Endothelial cell of umbilical vein (primary cell): ENCODE measurements at regions not wholly inside any gene's neighbourhood (a gene's known extent, or its start where the extent isn't known, plus 50 kb on each side); places are given as distances from the start of the nearest gene placed in this dataset.

Experiments
- BruUV-seq: library from RNA; stranded (reverse); fragments of 400-500 nt; replicated peaks from 2 replicates; lab custom pipeline; 2021; lab: Mats Ljungman, UMichigan
- CTCF ChIA-PET: fragments of 300-600, 350-600 bp; sonication (Branson Sonifier 250); formaldehyde crosslinking; loops from one replicate; lab custom pipeline; 2021; ENCODE audit warnings: antibody characterized with exemption, inconsistent platforms; lab: Charles Lee
- POLR2A ChIA-PET: fragments of 300-600, 350-600 bp; sonication (Branson Sonifier 250); formaldehyde crosslinking; loops from one replicate; lab custom pipeline; 2021; ENCODE audit warnings: antibody characterized with exemption, inconsistent platforms; lab: Charles Lee
- DNase-seq: peaks from one replicate; pipeline ENCODE4 v3.0.0-alpha.2; 2011; ENCODE audit warnings: low read depth, low spot score
- FAIRE-seq: peaks from 2 replicates; lab custom pipeline; 2011; peaks lifted over from hg19 to GRCh38; lab: Jason Lieb, UNC
- H2AFZ ChIP-seq: 2 replicates; pipeline ENCODE4 v1.6.0; 2012; ENCODE audit warnings: low read depth, low read length, control low read depth, inconsistent platforms
- H3K27ac ChIP-seq: 2 replicates; pipeline ENCODE4 v1.5.1; 2011; ENCODE audit warnings: low read depth, mild to moderate bottlenecking, control low read depth, low read length, moderate library complexity; ENCODE audit not compliant: insufficient read depth
- H3K27me3 ChIP-seq, 2 experiments: 2 replicates each; pipeline versions ENCODE4 v1.6.0 to v1.6.1; 2011; ENCODE audit warnings: low read length in 2 of 2, mixed read lengths in 1 of 2; ENCODE audit not compliant: control insufficient read depth in 2 of 2, insufficient read depth in 2 of 2
- H3K36me3 ChIP-seq, 2 experiments: 2 replicates in 1 of 2; 3 replicates in 1 of 2; pipeline ENCODE4 v1.5.1; 2011; ENCODE audit warnings: low read length in 2 of 2, mild to moderate bottlenecking in 1 of 2, moderate library complexity in 1 of 2; ENCODE audit not compliant: control insufficient read depth in 2 of 2, insufficient read depth in 2 of 2; ENCODE audit errors: extremely low read depth in 1 of 2
- H3K4me1 ChIP-seq: 3 replicates; pipeline ENCODE4 v1.5.1; 2011; ENCODE audit warnings: mild to moderate bottlenecking, low read length; ENCODE audit not compliant: control insufficient read depth, insufficient read depth; ENCODE audit errors: extremely low read depth
- H3K4me2 ChIP-seq: 2 replicates; pipeline ENCODE4 v1.6.1; 2011; ENCODE audit warnings: low read length, control low read depth, mixed read lengths; ENCODE audit not compliant: insufficient read depth
- H3K4me3 ChIP-seq, 3 experiments: fragments of 200-600 bp in 1 of 3; sonication (generic), shearing (Covaris generic) in 1 of 3; replicated peaks in 1 of 3; 2 replicates each; pipeline ENCODE4 v1.5.1; 2011 to 2016; ENCODE audit warnings: control low read depth in 3 of 3, low read length in 3 of 3, mild to moderate bottlenecking in 2 of 3, inconsistent platforms in 1 of 3, low read depth in 1 of 3, moderate library complexity in 1 of 3; ENCODE audit not compliant: insufficient read depth in 1 of 3
- H3K79me2 ChIP-seq: 2 replicates; pipeline ENCODE4 v1.6.0; 2012; ENCODE audit warnings: low read length, inconsistent platforms; ENCODE audit not compliant: control insufficient read depth, insufficient read depth
- H3K9ac ChIP-seq: replicated peaks from 2 replicates; pipeline ENCODE3; 2011; ENCODE audit warnings: low read length, control low read depth; ENCODE audit not compliant: insufficient read depth; ENCODE audit errors: extremely low read depth
- H3K9me1 ChIP-seq: replicated peaks from 3 replicates; pipeline ENCODE4 v1.6.0; 2011; ENCODE audit warnings: mild to moderate bottlenecking, low read length; ENCODE audit not compliant: control insufficient read depth, insufficient read depth; ENCODE audit errors: extremely low read depth
- H3K9me3 ChIP-seq: replicated peaks from 2 replicates; pipeline ENCODE4 v1.5.1; 2012; ENCODE audit warnings: low read length, inconsistent platforms; ENCODE audit not compliant: control insufficient read depth, insufficient read depth
- H4K20me1 ChIP-seq: replicated peaks from 2 replicates; pipeline ENCODE3; 2011; ENCODE audit warnings: mild to moderate bottlenecking, low read length; ENCODE audit not compliant: control insufficient read depth, insufficient read depth; ENCODE audit errors: extremely low read depth
- CTCF ChIP-seq, 2 donors: IDR thresholded peaks; 1 replicate in 1 of 2; 2 replicates in 1 of 2; pipeline ENCODE4 v1.5.1; 2011; ENCODE audit warnings: low read length in 2 of 2, mild to moderate bottlenecking in 2 of 2, moderate library complexity in 2 of 2, control low read depth in 1 of 2, inconsistent platforms in 1 of 2, low read depth in 1 of 2; ENCODE audit not compliant: insufficient read depth in 1 of 2; ENCODE audit errors: extremely low read depth in 1 of 2
- EZH2 ChIP-seq: IDR thresholded peaks from 2 replicates; pipeline ENCODE4 v1.6.1; 2012; ENCODE audit warnings: borderline replicate concordance, low read depth, mild to moderate bottlenecking, moderate library complexity, low read length, inconsistent platforms; ENCODE audit not compliant: severe bottlenecking
- FOS ChIP-seq: IDR thresholded peaks from 2 replicates; pipeline ENCODE4 v1.6.1; 2011; ENCODE audit warnings: mild to moderate bottlenecking, low read length, moderate library complexity, borderline replicate concordance; ENCODE audit not compliant: insufficient read depth
- GATA2 ChIP-seq: IDR thresholded peaks from 2 replicates; pipeline ENCODE4 v1.7.0; 2011; ENCODE audit warnings: low read depth, mild to moderate bottlenecking, moderate library complexity, mixed read lengths, low read length; ENCODE audit not compliant: insufficient read length, insufficient read depth
- JUN ChIP-seq: IDR thresholded peaks from 2 replicates; pipeline ENCODE4 v1.6.1; 2011; ENCODE audit warnings: borderline replicate concordance, low read depth; ENCODE audit not compliant: insufficient read length, insufficient read depth
- MAX ChIP-seq: IDR thresholded peaks from 2 replicates; pipeline ENCODE4 v1.6.1; 2011; ENCODE audit not compliant: insufficient read depth, insufficient read length
- MYC ChIP-seq: IDR thresholded peaks from one replicate; pipeline ENCODE4 v1.6.1; 2011; ENCODE audit warnings: mild to moderate bottlenecking, low read depth, low read length
- POLR2A ChIP-seq: IDR thresholded peaks from 2 replicates; pipeline ENCODE4 v1.6.1; 2012; ENCODE audit warnings: low read depth, mild to moderate bottlenecking, control low read depth, low read length
- POLR2AphosphoS5 ChIP-seq: IDR thresholded peaks from 2 replicates; pipeline ENCODE4 v1.6.1; 2012; ENCODE audit warnings: low read depth, mild to moderate bottlenecking, control low read depth, low read length, moderate library complexity; ENCODE audit not compliant: insufficient read depth
- dilution Hi-C: fragments of 300-500 bp; cut with MboI; formaldehyde crosslinking; loops from one replicate; pipeline ENCODE4 v1.15.0; 2019; ENCODE audit warnings: low sequenced_read_pairs; ENCODE audit not compliant: extremely low pct_ligation_motif_present
- intact Hi-C: fragments of 100-400 bp; cut with micrococcal nuclease; formaldehyde crosslinking; loops from one replicate; pipeline ENCODE4 v1.10.0; 2022

- FAIRE-seq (peak; percentile 8), DNase-seq (no peak)
- Histone ChIP-seq H3K9me3 (no peaks in the 10 kb centered on the region), H3K4me2 (no peak overlapping the region), H3K4me1 (no peaks in the 10 kb centered on the region), H3K4me3 (no peak overlapping the region), H3K9ac (no peak overlapping the region), H3K27me3 (no peaks in the 10 kb centered on the region), H2AFZ (no peak overlapping the region), H3K79me2 (no peaks in the 10 kb centered on the region), H3K36me3 (no peaks in the 10 kb centered on the region), H3K9me1 (no peaks in the 10 kb centered on the region), H4K20me1 (no peaks in the 10 kb centered on the region), H3K27ac (no peak overlapping the region)
- dilution Hi-C loops = no loop called here
- intact Hi-C loops = no loop called here
- BruUV-seq = no TSS peak
- POLR2A ChIA-PET = no interaction called here
- no peak for TF ChIP-seq MAX
- TF ChIP-seq JUN = no peak
- CTCF ChIA-PET = no interaction called here
Measured at GRCh38 chr3:106160396-106160795, 291.6 kb upstream of the CBLB start.

GRCh38 chr3:106161246-106161645 lies 292.4 kb upstream of the CBLB start:
- Histone ChIP-seq H3K79me2 (no peaks in the 10 kb centered on the region), H4K20me1 (no peaks in the 10 kb centered on the region), H3K36me3 (no peaks in the 10 kb centered on the region), H2AFZ (no peak overlapping the region), H3K9me1 (no peaks in the 10 kb centered on the region), H3K27ac (no peak overlapping the region), H3K4me2 (no peak overlapping the region), H3K4me3 (no peak overlapping the region), H3K9me3 (no peaks in the 10 kb centered on the region), H3K4me1 (no peaks in the 10 kb centered on the region), H3K27me3 (no peaks in the 10 kb centered on the region), H3K9ac (no peak overlapping the region)
- no peak for FAIRE-seq
- dilution Hi-C loops (no loop called here), intact Hi-C loops (no loop called here)
- POLR2A ChIA-PET = no interaction called here
- TF ChIP-seq CTCF (IDR thresholded peaks at IDR 0.05; ENCODE audit: extremely low read depth in 1 of 2, insufficient read depth in 1 of 2, low read depth in 1 of 2, low read length in 2 of 2) = no peak
- TF ChIP-seq MAX = no peak
- no peak for TF ChIP-seq JUN
- no peak for TF ChIP-seq MYC
- no peak for TF ChIP-seq POLR2AphosphoS5
- no peak for TF ChIP-seq EZH2
- TF ChIP-seq GATA2 = no peak
- no peak for TF ChIP-seq POLR2A
- TF ChIP-seq FOS = no peak
- BruUV-seq = no TSS peak
- no peak for DNase-seq
- CTCF ChIA-PET = no interaction called here
